Neural crest cell (in vitro differentiated cells): ENCODE measurements at regions not wholly inside any gene's neighbourhood (a gene's known extent, or its start where the extent isn't known, plus 50 kb on each side); places are given as distances from the start of the nearest gene placed in this dataset.

ENCODE experiments used
- DNase-seq: peaks from one replicate; pipeline ENCODE4 v3.0.0; 2021; ENCODE audit warnings: low read depth, mixed read lengths, low spot score
- H3K27ac Mint-ChIP-seq: one replicate; pipeline ENCODE4 v1.8.0; 2021; ENCODE audit warnings: mild to moderate bottlenecking, mixed read lengths; ENCODE audit not compliant: unreplicated experiment
- H3K27me3 Mint-ChIP-seq: 2 replicates; pipeline ENCODE4 v1.8.0; 2021; ENCODE audit warnings: low read depth, mild to moderate bottlenecking, mixed read lengths
- H3K36me3 Mint-ChIP-seq: 2 replicates; pipeline ENCODE4 v1.8.0; 2021; ENCODE audit warnings: low read depth, mild to moderate bottlenecking, mixed read lengths
- H3K4me1 Mint-ChIP-seq: 2 replicates; pipeline ENCODE4 v1.8.0; 2021; ENCODE audit warnings: mixed read lengths
- H3K4me3 Mint-ChIP-seq: one replicate; pipeline ENCODE4 v1.8.0; 2021; ENCODE audit warnings: mild to moderate bottlenecking, mixed read lengths
- H3K9me3 Mint-ChIP-seq: 2 replicates; pipeline ENCODE4 v1.8.0; 2021; ENCODE audit warnings: mixed read lengths
- TF ChIP-seq, protein P1 (sequence below): fragments of 200-600 bp; sonication (generic); conservative IDR thresholded peaks from 2 replicates; pipeline ENCODE4 v1.5.0; 2021; ENCODE audit warnings: antibody characterized with exemption, mild to moderate bottlenecking

DNA sequence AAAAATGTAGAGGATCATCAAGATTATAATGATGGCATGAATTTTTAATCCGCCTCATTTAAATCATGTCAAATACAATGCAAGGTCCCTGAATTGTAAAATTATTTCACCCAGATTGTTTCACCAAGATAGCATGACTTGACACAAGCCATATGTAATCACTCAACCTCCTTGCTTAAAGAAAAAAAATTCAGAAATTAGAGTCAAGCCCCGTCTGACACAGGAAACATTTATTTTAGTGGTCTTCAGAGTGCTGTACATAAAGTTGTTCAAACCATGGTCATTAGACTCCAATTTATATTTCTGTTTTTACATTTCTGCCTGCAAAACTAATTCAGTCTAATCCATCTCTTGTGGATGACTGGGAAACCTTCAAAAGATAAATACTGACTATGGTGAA, 200.2 kb downstream of the CBLN4 start:
- DNase-seq, result no peak
- TF ChIP-seq, protein P1, sequence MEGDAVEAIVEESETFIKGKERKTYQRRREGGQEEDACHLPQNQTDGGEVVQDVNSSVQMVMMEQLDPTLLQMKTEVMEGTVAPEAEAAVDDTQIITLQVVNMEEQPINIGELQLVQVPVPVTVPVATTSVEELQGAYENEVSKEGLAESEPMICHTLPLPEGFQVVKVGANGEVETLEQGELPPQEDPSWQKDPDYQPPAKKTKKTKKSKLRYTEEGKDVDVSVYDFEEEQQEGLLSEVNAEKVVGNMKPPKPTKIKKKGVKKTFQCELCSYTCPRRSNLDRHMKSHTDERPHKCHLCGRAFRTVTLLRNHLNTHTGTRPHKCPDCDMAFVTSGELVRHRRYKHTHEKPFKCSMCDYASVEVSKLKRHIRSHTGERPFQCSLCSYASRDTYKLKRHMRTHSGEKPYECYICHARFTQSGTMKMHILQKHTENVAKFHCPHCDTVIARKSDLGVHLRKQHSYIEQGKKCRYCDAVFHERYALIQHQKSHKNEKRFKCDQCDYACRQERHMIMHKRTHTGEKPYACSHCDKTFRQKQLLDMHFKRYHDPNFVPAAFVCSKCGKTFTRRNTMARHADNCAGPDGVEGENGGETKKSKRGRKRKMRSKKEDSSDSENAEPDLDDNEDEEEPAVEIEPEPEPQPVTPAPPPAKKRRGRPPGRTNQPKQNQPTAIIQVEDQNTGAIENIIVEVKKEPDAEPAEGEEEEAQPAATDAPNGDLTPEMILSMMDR, result no peak
- no peak overlapping the region for H3K4me3 Mint-ChIP-seq
- H3K4me1 Mint-ChIP-seq, result no peaks in the 10 kb centered on the region
- no peak overlapping the region for H3K27ac Mint-ChIP-seq
- peaks cover 7% of the 10 kb centered on the region for H3K9me3 Mint-ChIP-seq
- H3K27me3 Mint-ChIP-seq, result no peaks in the 10 kb centered on the region
- H3K36me3 Mint-ChIP-seq, result no peaks in the 10 kb centered on the region

- TF ChIP-seq, protein P1, result no peak
- Mint-ChIP-seq H3K9me3 (peaks cover 11% of the 10 kb centered on the region), H3K4me3 (no peak overlapping the region), H3K27ac (no peak overlapping the region), H3K4me1 (no peaks in the 10 kb centered on the region), H3K36me3 (no peaks in the 10 kb centered on the region), H3K27me3 (no peaks in the 10 kb centered on the region)
- DNase-seq, result no peak
Measured at GRCh38 chr20:55800552-55801245, 204.6 kb downstream of the CBLN4 start.

DNA sequence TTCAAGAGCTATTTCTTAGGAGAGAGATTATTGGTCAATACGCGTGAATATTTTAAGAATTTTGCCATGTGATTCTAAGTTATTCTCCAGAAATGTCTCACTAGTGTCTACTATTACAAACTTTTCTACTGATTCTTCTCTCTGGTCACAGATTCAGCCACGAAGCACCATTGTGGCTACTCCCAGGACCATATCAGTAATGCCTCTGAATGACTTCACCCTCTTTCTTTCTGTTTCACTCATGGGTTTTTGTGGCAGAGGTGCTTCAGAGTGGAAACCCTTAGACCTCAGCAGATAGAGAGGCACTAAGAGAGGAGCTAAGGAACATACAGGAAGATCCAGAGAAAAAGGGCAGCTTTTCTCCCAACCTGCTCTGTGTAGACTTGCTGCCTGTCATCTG, 211.3 kb downstream of the CBLN4 start:
- H3K27ac Mint-ChIP-seq, result no peak overlapping the region
- DNase-seq, result no peak
- no peaks in the 10 kb centered on the region for H3K36me3 Mint-ChIP-seq
- H3K27me3 Mint-ChIP-seq, result no peaks in the 10 kb centered on the region
- H3K4me1 Mint-ChIP-seq, result no peaks in the 10 kb centered on the region
- peaks cover 25% of the 10 kb centered on the region for H3K9me3 Mint-ChIP-seq
- TF ChIP-seq, protein P1, result no peak
- H3K4me3 Mint-ChIP-seq, result no peak overlapping the region

- Mint-ChIP-seq H3K36me3 (no peaks in the 10 kb centered on the region), H3K27ac (no peak overlapping the region)
- TF ChIP-seq, protein P1, result no peak
Measured at GRCh38 chr20:55792049-55792448, 213.3 kb downstream of the CBLN4 start.

GRCh38 chr20:55790178-55790577, 215.1 kb downstream of the CBLN4 start:
- Mint-ChIP-seq H3K36me3 (no peaks in the 10 kb centered on the region), H3K27me3 (no peaks in the 10 kb centered on the region), H3K4me3 (no peak overlapping the region), H3K9me3 (peaks cover 28% of the 10 kb centered on the region), H3K4me1 (no peaks in the 10 kb centered on the region), H3K27ac (no peak overlapping the region)
- TF ChIP-seq, protein P1, result no peak
- DNase-seq, result no peak

More at GRCh38 chr20:55792049-55792448, 213.3 kb downstream of the CBLN4 start:
- no peak for DNase-seq
- Mint-ChIP-seq H3K4me3 (no peak overlapping the region), H3K27me3 (no peaks in the 10 kb centered on the region), H3K4me1 (no peaks in the 10 kb centered on the region), H3K9me3 (peaks cover 25% of the 10 kb centered on the region)
